Common myeloid progenitor, CD34-positive (primary cell): ENCODE measurements at regions not wholly inside any gene's neighbourhood (a gene's known extent, or its start where the extent isn't known, plus 50 kb on each side); places are given as distances from the start of the nearest gene placed in this dataset.

Experiments used
- CTCF ChIA-PET: fragments of 350-600 bp; sonication (Branson Sonifier 250); formaldehyde crosslinking; loops from one replicate; lab custom pipeline; 2021; ENCODE audit warnings: antibody characterized with exemption; lab: Charles Lee
- POLR2A ChIA-PET: fragments of 350-600 bp; sonication (Branson Sonifier 250); formaldehyde crosslinking; loops from one replicate; lab custom pipeline; 2021; ENCODE audit warnings: antibody characterized with exemption; lab: Charles Lee
- DNase-seq, 3 donors: peaks; one replicate each; pipeline versions ENCODE4 v3.0.0 to v3.0.0-alpha.2; 2013
- H3K27ac ChIP-seq, 2 experiments: 1 replicate in 1 of 2; 2 replicates in 1 of 2; pipeline ENCODE4 v1.7.0; 2013; ENCODE audit warnings: inconsistent platforms in 2 of 2, low read length in 2 of 2, mild to moderate bottlenecking in 2 of 2, low read depth in 1 of 2, moderate library complexity in 1 of 2; ENCODE audit not compliant: severe bottlenecking in 2 of 2, insufficient read depth in 1 of 2, poor library complexity in 1 of 2
- H3K27me3 ChIP-seq, 5 experiments: replicated peaks in 2 of 5; 1 replicate in 3 of 5; 2 replicates in 2 of 5; pipeline versions ENCODE4 v1.6.1 to v1.7.0; 2013; ENCODE audit warnings: low read length in 4 of 5, mild to moderate bottlenecking in 2 of 5, moderate library complexity in 2 of 5, inconsistent platforms in 1 of 5; ENCODE audit not compliant: insufficient read depth in 5 of 5, control insufficient read depth in 4 of 5
- H3K36me3 ChIP-seq, 4 experiments: 1 replicate in 2 of 4; 2 replicates in 2 of 4; pipeline versions ENCODE4 v1.6.1 to v1.7.0; 2013; ENCODE audit warnings: low read length in 3 of 4, control low read depth in 1 of 4, mild to moderate bottlenecking in 1 of 4; ENCODE audit not compliant: control insufficient read depth in 4 of 4, insufficient read depth in 4 of 4
- H3K4me1 ChIP-seq, 4 experiments: 1 replicate in 3 of 4; 2 replicates in 1 of 4; pipeline versions ENCODE4 v1.6.1 to v1.7.1; 2013; ENCODE audit warnings: low read length in 3 of 4, mild to moderate bottlenecking in 3 of 4, control low read depth in 1 of 4, inconsistent platforms in 1 of 4, moderate library complexity in 1 of 4; ENCODE audit not compliant: control insufficient read depth in 4 of 4, insufficient read depth in 4 of 4; ENCODE audit errors: control extremely low read depth in 1 of 4
- H3K4me3 ChIP-seq, 7 experiments: 1 replicate in 4 of 7; 2 replicates in 3 of 7; pipeline versions ENCODE4 v1.5.1 to v1.7.0; 2013; ENCODE audit warnings: mild to moderate bottlenecking in 7 of 7, low read length in 6 of 7, moderate library complexity in 6 of 7, inconsistent platforms in 2 of 7, low read depth in 2 of 7, control low read depth in 1 of 7; ENCODE audit not compliant: insufficient read depth in 4 of 7, control insufficient read depth in 1 of 7; ENCODE audit errors: extremely low read depth in 1 of 7
- H3K9me3 ChIP-seq, 5 experiments: 1 replicate in 4 of 5; 2 replicates in 1 of 5; pipeline versions ENCODE4 v1.6.1 to v1.7.1; 2013; ENCODE audit warnings: low read length in 4 of 5, mild to moderate bottlenecking in 2 of 5, inconsistent platforms in 1 of 5, low read depth in 1 of 5, moderate library complexity in 1 of 5; ENCODE audit not compliant: control insufficient read depth in 4 of 5, insufficient read depth in 2 of 5; ENCODE audit errors: control extremely low read depth in 1 of 5
- WGBS: methylation state at CpG from one replicate; pipeline ENCODE4 v1.1.5; 2013; ENCODE audit not compliant: insufficient coverage; 5-methylcytosine and 5-hydroxymethylcytosine counted together

- H3K27me3 ChIP-seq = no peaks in the 10 kb centered on the region
- no peaks in the 10 kb centered on the region for H3K36me3 ChIP-seq
- ChIA-PET POLR2A (interaction anchor here (0.6 to 0.7 kb wide), 2 partner anchors 34 to 275 kb away, joined by 3 read pairs; no protein-coding TSS in a partner anchor), CTCF (no interaction called here)
- no peak overlapping the region for H3K4me3 ChIP-seq
- DNase-seq = no peak
- no peak overlapping the region for H3K27ac ChIP-seq
- H3K4me1 ChIP-seq = no peaks in the 10 kb centered on the region
- H3K9me3 ChIP-seq = no peaks in the 10 kb centered on the region
- no CpG with 5 or more reads among the region's 2 CpGs for WGBS
These were observed 552.8 kb upstream of the SLC8A1 start for GRCh38 chr2:41004700-41005099.

GRCh38 chr2:41020358-41020757 lies 568.5 kb upstream of the SLC8A1 start:
- CTCF ChIA-PET = no interaction called here
- WGBS = 100% methylated on average over 1 of the region's 1 CpG

GRCh38 chr2:41024816-41025215 lies 572.9 kb upstream of the SLC8A1 start:
- Histone ChIP-seq H3K4me1 (no peaks in the 10 kb centered on the region), H3K36me3 (no peaks in the 10 kb centered on the region), H3K9me3 (no peaks in the 10 kb centered on the region), H3K27ac (no peak overlapping the region), H3K27me3 (no peaks in the 10 kb centered on the region), H3K4me3 (no peak overlapping the region)
- no peak for DNase-seq
- 100% methylated on average over 3 of the region's 3 CpGs for WGBS
- ChIA-PET POLR2A (no interaction called here), CTCF (no interaction called here)

More at GRCh38 chr2:41020358-41020757, 568.5 kb upstream of the SLC8A1 start:
- H3K4me1 ChIP-seq = no peaks in the 10 kb centered on the region
- H3K36me3 ChIP-seq = no peaks in the 10 kb centered on the region
- no peaks in the 10 kb centered on the region for H3K27me3 ChIP-seq
- POLR2A ChIA-PET = no interaction called here
- DNase-seq = no peak
- peaks cover 0 to 3% (median 0%) of the 10 kb centered on the region in 5 experiments for H3K9me3 ChIP-seq
- H3K27ac ChIP-seq = no peak overlapping the region
- H3K4me3 ChIP-seq = no peak overlapping the region

- Histone ChIP-seq H3K4me1 (no peaks in the 10 kb centered on the region), H3K9me3 (no peaks in the 10 kb centered on the region), H3K4me3 (no peak overlapping the region), H3K36me3 (no peaks in the 10 kb centered on the region), H3K27ac (no peak overlapping the region), H3K27me3 (no peaks in the 10 kb centered on the region)
- WGBS = no CpG with 5 or more reads among the region's 1 CpG
- POLR2A ChIA-PET = no interaction called here
- CTCF ChIA-PET = no interaction called here
- DNase-seq = no peak
These were observed 574.7 kb upstream of the SLC8A1 start for GRCh38 chr2:41026613-41027012.

- no peaks in the 10 kb centered on the region for H3K27me3 ChIP-seq
- no peak overlapping the region for H3K27ac ChIP-seq
- H3K36me3 ChIP-seq = no peaks in the 10 kb centered on the region
- ChIA-PET CTCF (no interaction called here), POLR2A (no interaction called here)
- no peak overlapping the region for H3K4me3 ChIP-seq
- H3K4me1 ChIP-seq = no peaks in the 10 kb centered on the region
- no peaks in the 10 kb centered on the region for H3K9me3 ChIP-seq
- WGBS = no CpG with 5 or more reads among the region's 3 CpGs
- DNase-seq = peak in 2 of 3 donors; percentile 7 to 15
These were observed 575.2 kb upstream of the SLC8A1 start for GRCh38 chr2:41027095-41027494.

GRCh38 chr2:41031282-41031681 lies 579.4 kb upstream of the SLC8A1 start:
- Histone ChIP-seq H3K9me3 (no peaks in the 10 kb centered on the region), H3K27ac (no peak overlapping the region), H3K4me3 (no peak overlapping the region), H3K4me1 (no peaks in the 10 kb centered on the region), H3K36me3 (no peaks in the 10 kb centered on the region), H3K27me3 (no peaks in the 10 kb centered on the region)
- no peak for DNase-seq
- POLR2A ChIA-PET = no interaction called here
- CTCF ChIA-PET = no interaction called here

- POLR2A ChIA-PET = no interaction called here
- DNase-seq = no peak
- Histone ChIP-seq H3K9me3 (no peaks in the 10 kb centered on the region), H3K27me3 (no peaks in the 10 kb centered on the region), H3K36me3 (no peaks in the 10 kb centered on the region), H3K27ac (no peak overlapping the region), H3K4me1 (no peaks in the 10 kb centered on the region), H3K4me3 (no peak overlapping the region)
- WGBS = 95% methylated on average over 3 of the region's 4 CpGs
- CTCF ChIA-PET = no interaction called here
These were observed 580.8 kb upstream of the SLC8A1 start for GRCh38 chr2:41032715-41033114.
